DND-41 (cell line): ENCODE measurements at regions not wholly inside any gene's neighbourhood (a gene's known extent, or its start where the extent isn't known, plus 50 kb on each side); places are given as distances from the start of the nearest gene placed in this dataset.

Experiments used
- ATAC-seq: fragments of 200-7000 bp; cut with Tn5 transposase; 3 replicates; pipeline ENCODE4 v1.9.1; 2021; ENCODE audit warnings: low read depth; ENCODE audit not compliant: insufficient read depth
- DNase-seq: peaks from one replicate; pipeline ENCODE4 v3.0.0-alpha.2; 2020
- H2AFZ ChIP-seq: 2 replicates; pipeline ENCODE4 v1.6.0; 2012; ENCODE audit warnings: low read depth, low read length
- H3K27ac ChIP-seq: 2 replicates; pipeline ENCODE4 v1.5.1; 2012; ENCODE audit warnings: low read length, inconsistent platforms
- H3K27me3 ChIP-seq: fragments of 200-600 bp; sonication (generic); 2 replicates; pipeline ENCODE4 v1.6.0; 2012; ENCODE audit warnings: low read length, mild to moderate bottlenecking, inconsistent platforms; ENCODE audit not compliant: insufficient read depth, poor library complexity
- H3K36me3 ChIP-seq: 2 replicates; pipeline ENCODE4 v1.5.1; 2012; ENCODE audit warnings: low read length, inconsistent platforms; ENCODE audit not compliant: insufficient read depth
- H3K4me1 ChIP-seq: 2 replicates; pipeline ENCODE4 v1.5.1; 2012; ENCODE audit warnings: mild to moderate bottlenecking, low read length; ENCODE audit not compliant: insufficient read depth
- H3K4me2 ChIP-seq: 2 replicates; pipeline ENCODE4 v1.6.0; 2012; ENCODE audit warnings: mild to moderate bottlenecking, moderate library complexity, low read length, inconsistent platforms; ENCODE audit not compliant: insufficient read depth
- H3K4me3 ChIP-seq, 2 experiments: fragments of 200-600 bp in 1 of 2; shearing (Covaris generic) in 1 of 2; 2 replicates each; pipeline ENCODE4 v1.5.1; 2012 to 2016; ENCODE audit warnings: inconsistent platforms in 2 of 2, low read length in 2 of 2, mild to moderate bottlenecking in 2 of 2, low read depth in 1 of 2, moderate library complexity in 1 of 2
- H3K79me2 ChIP-seq: 2 replicates; pipeline ENCODE4 v1.6.0; 2012; ENCODE audit warnings: low read length, inconsistent platforms; ENCODE audit not compliant: insufficient read depth
- H3K9ac ChIP-seq: 2 replicates; pipeline ENCODE4 v1.6.0; 2012; ENCODE audit warnings: low read depth, mild to moderate bottlenecking, inconsistent platforms, low read length, moderate library complexity
- H3K9me3 ChIP-seq: 2 replicates; pipeline ENCODE4 v1.5.1; 2012; ENCODE audit warnings: low read length, moderate library complexity, mild to moderate bottlenecking, inconsistent platforms; ENCODE audit not compliant: insufficient read depth, severe bottlenecking
- H4K20me1 ChIP-seq: 2 replicates; pipeline ENCODE4 v1.6.0; 2012; ENCODE audit warnings: low read length; ENCODE audit not compliant: insufficient read depth
- CTCF ChIP-seq: IDR thresholded peaks from 2 replicates; pipeline ENCODE4 v1.5.1; 2012; ENCODE audit warnings: borderline replicate concordance, low read length, moderate library complexity, mild to moderate bottlenecking; ENCODE audit not compliant: poor library complexity, severe bottlenecking; ENCODE audit errors: extremely low read depth
- EZH2 ChIP-seq: IDR thresholded peaks from 3 replicates; pipeline ENCODE4 v1.6.1; 2012; ENCODE audit warnings: borderline replicate concordance, low read depth, mild to moderate bottlenecking, moderate library complexity, low read length, inconsistent platforms; ENCODE audit not compliant: severe bottlenecking

- Histone ChIP-seq H3K36me3 (no peaks in the 10 kb centered on the region), H3K27me3 (no peaks in the 10 kb centered on the region), H3K4me3 (no peak overlapping the region), H4K20me1 (no peaks in the 10 kb centered on the region), H3K27ac (no peak overlapping the region), H3K4me2 (no peak overlapping the region), H3K9me3 (no peaks in the 10 kb centered on the region), H3K4me1 (peaks cover 26% of the 10 kb centered on the region), H3K9ac (no peak overlapping the region), H3K79me2 (no peaks in the 10 kb centered on the region), H2AFZ (no peak overlapping the region)
- peak; percentile 47; the same call in 2 of the 3 replicates for ATAC-seq
- TF ChIP-seq CTCF (no peak), EZH2 (no peak)
- no peak for DNase-seq
Measured at GRCh38 chr2:212843409-212844199, 305.0 kb upstream of the ERBB4 start.

DNA sequence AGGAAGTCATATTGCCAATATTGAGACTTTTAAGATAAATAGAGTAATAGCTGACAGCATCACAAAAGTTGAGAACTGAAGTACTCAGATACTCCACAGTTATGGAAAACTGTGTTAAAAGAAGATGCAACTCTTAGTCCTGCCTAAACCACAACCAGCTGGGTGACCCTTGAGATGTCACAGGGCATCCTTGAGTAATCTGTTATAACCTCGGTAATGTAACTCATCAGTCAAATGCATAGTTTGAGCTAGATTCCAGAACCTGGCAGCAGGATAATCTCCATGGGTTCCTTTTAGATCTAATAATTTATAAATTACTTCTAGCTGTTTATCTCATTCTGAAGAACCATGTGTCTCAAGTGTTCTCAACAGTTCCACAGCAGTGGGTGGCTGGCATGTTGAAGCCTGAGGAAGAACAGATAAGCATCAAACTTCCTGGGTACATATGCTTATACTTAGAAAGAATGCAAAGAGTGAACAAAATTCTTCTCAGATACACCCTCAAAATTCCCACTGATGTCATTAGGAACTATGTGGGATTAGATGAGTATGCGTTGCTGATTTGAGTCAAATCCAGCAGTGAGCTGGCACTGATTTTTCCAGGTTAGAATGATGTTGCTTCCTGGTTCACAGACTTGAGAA is 304.1 kb upstream of the ERBB4 start:
- no peak for TF ChIP-seq CTCF
- no peak for TF ChIP-seq EZH2
- DNase-seq: no peak
- Histone ChIP-seq H4K20me1 (no peaks in the 10 kb centered on the region), H3K27ac (peak overlapping the region; percentile 40; the same call in 1 of the 2 replicates), H3K36me3 (no peaks in the 10 kb centered on the region), H3K79me2 (no peaks in the 10 kb centered on the region), H3K4me1 (peaks cover 26% of the 10 kb centered on the region), H3K27me3 (no peaks in the 10 kb centered on the region), H3K4me3 (no peak overlapping the region), H2AFZ (no peak overlapping the region), H3K9ac (no peak overlapping the region), H3K4me2 (peak overlapping the region; percentile 9; the same call in 1 of the 2 replicates), H3K9me3 (no peaks in the 10 kb centered on the region)
- peak; percentile 74 for ATAC-seq

GRCh38 chr2:212841460-212841859 is 302.9 kb upstream of the ERBB4 start:
- Histone ChIP-seq H4K20me1 (no peaks in the 10 kb centered on the region), H3K4me1 (peaks cover 26% of the 10 kb centered on the region), H3K36me3 (no peaks in the 10 kb centered on the region), H2AFZ (no peak overlapping the region), H3K79me2 (no peaks in the 10 kb centered on the region), H3K27ac (no peak overlapping the region), H3K9me3 (no peaks in the 10 kb centered on the region), H3K27me3 (no peaks in the 10 kb centered on the region), H3K9ac (no peak overlapping the region), H3K4me2 (no peak overlapping the region), H3K4me3 (no peak overlapping the region)
- ATAC-seq (no peak), DNase-seq (no peak)
- no peak for TF ChIP-seq CTCF
- TF ChIP-seq EZH2: no peak
